IMR-90 (cell line): ENCODE measurements at regions not wholly inside any gene's neighbourhood (a gene's known extent, or its start where the extent isn't known, plus 50 kb on each side); places are given as distances from the start of the nearest gene placed in this dataset.

Source experiments
- ATAC-seq: fragments of 200-7000 bp; cut with Tn5 transposase; 2 replicates; pipeline ENCODE4 v1.9.1; 2020; ENCODE audit warnings: low read depth, mild to moderate bottlenecking, moderate library complexity
- BruUV-seq: library from RNA; stranded (reverse); fragments of 400-500 nt; replicated peaks from 2 replicates; lab custom pipeline; 2021; lab: Mats Ljungman, UMichigan
- CTCF ChIA-PET: fragments of 300-600 bp; formaldehyde crosslinking; extraction: SDS; loops from one replicate; lab custom pipeline; 2021; ENCODE audit warnings: antibody characterized with exemption; lab: Yijun Ruan, JAX
- POLR2A ChIA-PET: fragments of 300-600 bp; sonication (Branson Sonifier 250); formaldehyde crosslinking; loops from one replicate; lab custom pipeline; 2022; ENCODE audit warnings: antibody characterized with exemption; ENCODE audit not compliant: unreplicated experiment; lab: Charles Lee
- DNase-seq: peaks from one replicate; pipeline ENCODE4 v3.0.0; 2013
- H2AFZ ChIP-seq: replicated peaks from 2 replicates; pipeline ENCODE3; 2013; ENCODE audit warnings: low read length, mild to moderate bottlenecking; ENCODE audit not compliant: poor library complexity
- H2AK5ac ChIP-seq: 2 replicates; pipeline ENCODE4 v1.6.1; 2013; ENCODE audit warnings: low read depth, low read length, inconsistent platforms
- H2AK9ac ChIP-seq: replicated peaks from 2 replicates; pipeline ENCODE3; 2013; ENCODE audit warnings: mild to moderate bottlenecking, low read depth, low read length, moderate library complexity; ENCODE audit not compliant: poor library complexity
- H2BK120ac ChIP-seq: 2 replicates; pipeline ENCODE4 v1.6.1; 2013; ENCODE audit warnings: low read depth, low read length, inconsistent platforms
- H2BK15ac ChIP-seq: 3 replicates; pipeline ENCODE4 v1.6.1; 2013; ENCODE audit warnings: low read depth, low read length, inconsistent platforms
- H2BK20ac ChIP-seq: 2 replicates; pipeline ENCODE4 v1.6.1; 2013; ENCODE audit warnings: low read depth, mild to moderate bottlenecking, inconsistent platforms, low read length, moderate library complexity
- H2BK5ac ChIP-seq: 2 replicates; pipeline ENCODE4 v1.6.1; 2013; ENCODE audit warnings: mild to moderate bottlenecking, low read depth, low read length, inconsistent platforms; ENCODE audit not compliant: poor library complexity, severe bottlenecking
- H3K14ac ChIP-seq: replicated peaks from 2 replicates; pipeline ENCODE4 v1.6.1; 2013; ENCODE audit warnings: low read depth, low read length, inconsistent platforms
- H3K18ac ChIP-seq: 2 replicates; pipeline ENCODE4 v1.6.1; 2013; ENCODE audit warnings: low read depth, low read length, control low read depth
- H3K23ac ChIP-seq: 2 replicates; pipeline ENCODE4 v1.6.1; 2013; ENCODE audit warnings: low read depth, low read length, inconsistent platforms
- H3K27ac ChIP-seq: 2 replicates; pipeline ENCODE4 v1.5.1; 2013; ENCODE audit warnings: mild to moderate bottlenecking, control low read depth, low read length; ENCODE audit not compliant: insufficient read depth
- H3K27me3 ChIP-seq: 2 replicates; pipeline ENCODE4 v1.6.1; 2013; ENCODE audit warnings: low read length; ENCODE audit not compliant: control insufficient read depth, insufficient read depth
- H3K36me3 ChIP-seq: 2 replicates; pipeline ENCODE4 v1.6.1; 2013; ENCODE audit warnings: low read length, mixed read lengths; ENCODE audit not compliant: control insufficient read depth, insufficient read depth
- H3K4ac ChIP-seq: 2 replicates; pipeline ENCODE4 v1.6.1; 2013; ENCODE audit warnings: low read depth, low read length, inconsistent platforms
- H3K4me1 ChIP-seq: 2 replicates; pipeline ENCODE4 v1.6.1; 2013; ENCODE audit warnings: low read length, mixed read lengths; ENCODE audit not compliant: control insufficient read depth, insufficient read depth
- H3K4me2 ChIP-seq: 2 replicates; pipeline ENCODE4 v1.6.1; 2013; ENCODE audit warnings: low read depth, mild to moderate bottlenecking, control low read depth, low read length, moderate library complexity
- H3K4me3 ChIP-seq: 2 replicates; pipeline ENCODE4 v1.5.1; 2013; ENCODE audit warnings: low read depth, mild to moderate bottlenecking, control low read depth, low read length, moderate library complexity; ENCODE audit not compliant: insufficient read depth
- H3K56ac ChIP-seq: 2 replicates; pipeline ENCODE4 v1.6.1; 2013; ENCODE audit warnings: low read length, inconsistent platforms; ENCODE audit not compliant: insufficient read depth; ENCODE audit errors: extremely low read depth
- H3K79me1 ChIP-seq, 2 experiments: 2 replicates each; pipeline ENCODE4 v1.6.1; 2013; ENCODE audit warnings: low read length in 2 of 2, inconsistent platforms in 1 of 2, low read depth in 1 of 2
- H3K9ac ChIP-seq: 2 replicates; pipeline ENCODE4 v1.6.1; 2013; ENCODE audit warnings: low read depth, low read length, control low read depth
- H3K9me1 ChIP-seq: 2 replicates; pipeline ENCODE4 v1.6.1; 2013; ENCODE audit warnings: low read length, inconsistent platforms; ENCODE audit not compliant: insufficient read depth
- H3K9me3 ChIP-seq: 2 replicates; pipeline ENCODE4 v1.6.1; 2013; ENCODE audit warnings: low read length; ENCODE audit not compliant: control insufficient read depth, insufficient read depth
- H4K20me1 ChIP-seq: 2 replicates; pipeline ENCODE4 v1.6.1; 2013; ENCODE audit warnings: low read length, inconsistent platforms; ENCODE audit not compliant: insufficient read depth
- H4K5ac ChIP-seq: 2 replicates; pipeline ENCODE4 v1.6.1; 2013; ENCODE audit warnings: mild to moderate bottlenecking, low read depth, low read length, control low read depth
- H4K8ac ChIP-seq, 2 experiments: 2 replicates each; pipeline ENCODE4 v1.6.1; 2013; ENCODE audit warnings: low read depth in 2 of 2, low read length in 2 of 2, control low read depth in 1 of 2, inconsistent platforms in 1 of 2
- H4K91ac ChIP-seq: 2 replicates; pipeline ENCODE4 v1.6.1; 2013; ENCODE audit warnings: low read depth, low read length, inconsistent platforms; ENCODE audit not compliant: insufficient read depth
- BHLHE40 ChIP-seq: fragments of 150-350 bp; IDR thresholded peaks from 2 replicates; pipeline ENCODE4 v1.6.1; 2016; ENCODE audit warnings: mild to moderate bottlenecking, low read depth, low read length
- CHD1 ChIP-seq: IDR thresholded peaks from 2 replicates; pipeline ENCODE4 v1.6.1; 2012; ENCODE audit warnings: low read depth, low read length, improper control_type of control experiment
- MAFK ChIP-seq: IDR thresholded peaks from 2 replicates; pipeline ENCODE4 v1.6.1; 2012; ENCODE audit warnings: low read depth, low read length, improper control_type of control experiment
- NFE2L2 ChIP-seq: fragments of 150-350 bp; IDR thresholded peaks from 2 replicates; pipeline ENCODE4 v1.6.1; 2016; ENCODE audit warnings: low read depth, mild to moderate bottlenecking, low read length
- POLR2A ChIP-seq: IDR thresholded peaks from 2 replicates; pipeline ENCODE4 v1.6.1; 2012; ENCODE audit warnings: mild to moderate bottlenecking, low read depth, low read length
- RFX5 ChIP-seq: IDR thresholded peaks from 2 replicates; pipeline ENCODE4 v1.8.0; 2012; ENCODE audit warnings: low read depth, mild to moderate bottlenecking, low read length, moderate library complexity
- SMC3 ChIP-seq: fragments of 150-350 bp; IDR thresholded peaks from 2 replicates; pipeline ENCODE4 v1.6.1; 2016; ENCODE audit warnings: low read depth, mild to moderate bottlenecking, antibody characterized with exemption, low read length, moderate library complexity
- WGBS, 2 experiments: methylation state at CpG; one replicate each; pipeline versions ENCODE4 v1.1.5 to v1.1.7; 2013; ENCODE audit warnings: missing lambda C conversion rate in 2 of 2; ENCODE audit not compliant: insufficient read length in 1 of 2; ENCODE audit errors: extremely low coverage in 2 of 2; 5-methylcytosine and 5-hydroxymethylcytosine counted together
- dilution Hi-C: fragments of 300-500 bp; cut with HindIII; formaldehyde crosslinking; loops from one replicate; pipeline ENCODE4 v1.14.3; 2018; ENCODE audit warnings: low sequenced_read_pairs; ENCODE audit not compliant: unreplicated experiment
- in situ Hi-C: fragments of 300-500 bp; cut with MboI; formaldehyde crosslinking; loops from 3 replicates; pipeline ENCODE4 v1.14.3; 2019; ENCODE audit warnings: low sequenced_read_pairs, inconsistent platforms, mixed read lengths
- intact Hi-C: fragments of 100-400 bp; cut with micrococcal nuclease; formaldehyde crosslinking; loops from 2 replicates; pipeline ENCODE4 v1.10.0; 2022
- TF ChIP-seq, protein P1 (sequence below): fragments of 150-350 bp; IDR thresholded peaks from 2 replicates; pipeline ENCODE4 v1.6.1; 2017; ENCODE audit warnings: mild to moderate bottlenecking, antibody characterized with exemption, low read length, low read depth
- TF ChIP-seq, protein P2 (sequence below): conservative IDR thresholded peaks from 2 replicates; pipeline ENCODE4 v1.5.1; 2012; ENCODE audit warnings: mild to moderate bottlenecking, low read depth, low read length, improper control_type of control experiment

DNA sequence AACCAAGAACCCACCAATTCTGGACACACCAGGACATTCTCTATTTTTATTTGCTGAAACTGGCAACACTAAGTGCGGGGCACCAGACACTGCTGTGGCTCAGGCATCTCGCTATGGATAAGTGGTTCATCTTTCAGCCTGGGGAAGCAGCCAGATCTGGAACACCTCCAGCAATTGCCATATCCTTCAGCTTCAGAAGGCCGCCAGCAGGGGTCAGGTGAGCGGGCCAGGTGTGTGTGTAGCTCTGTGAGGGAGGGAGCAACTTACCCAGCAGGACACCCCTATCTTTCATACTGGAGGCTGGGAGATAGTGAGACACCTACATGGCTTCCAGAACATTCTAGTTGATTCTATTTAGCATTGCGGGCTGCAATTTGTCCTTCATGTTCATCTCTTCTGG is 57.0 kb upstream of the GBA3 start:
- intact Hi-C loops: no loop called here
- ATAC-seq: no peak

More for the DNA sequence above, 57.0 kb upstream of the GBA3 start:
- Histone ChIP-seq H2BK5ac (no peak overlapping the region), H3K4ac (no peak overlapping the region), H3K56ac (no peak overlapping the region), H3K9me1 (no peaks in the 10 kb centered on the region), H3K27me3 (no peaks in the 10 kb centered on the region), H3K23ac (no peak overlapping the region), H3K4me2 (no peak overlapping the region), H2AK5ac (no peak overlapping the region), H4K5ac (no peak overlapping the region), H2BK15ac (no peak overlapping the region), H3K9ac (no peak overlapping the region), H3K9me3 (no peaks in the 10 kb centered on the region), H2BK20ac (no peak overlapping the region), H3K14ac (no peak overlapping the region), H3K27ac (no peak overlapping the region), H3K79me1 (no peaks in the 10 kb centered on the region), H3K4me3 (no peak overlapping the region), H2BK120ac (no peak overlapping the region), H4K8ac (no peak overlapping the region), H3K18ac (no peak overlapping the region), H4K20me1 (no peaks in the 10 kb centered on the region), H2AFZ (no peak overlapping the region), H2AK9ac (no peak overlapping the region), H4K91ac (no peak overlapping the region), H3K4me1 (no peaks in the 10 kb centered on the region), H3K36me3 (no peaks in the 10 kb centered on the region)
- TF ChIP-seq POLR2A (no peak), BHLHE40 (no peak), SMC3 (no peak), NFE2L2 (no peak), MAFK (no peak), RFX5 (no peak), CHD1 (no peak)
- TF ChIP-seq, protein P1, sequence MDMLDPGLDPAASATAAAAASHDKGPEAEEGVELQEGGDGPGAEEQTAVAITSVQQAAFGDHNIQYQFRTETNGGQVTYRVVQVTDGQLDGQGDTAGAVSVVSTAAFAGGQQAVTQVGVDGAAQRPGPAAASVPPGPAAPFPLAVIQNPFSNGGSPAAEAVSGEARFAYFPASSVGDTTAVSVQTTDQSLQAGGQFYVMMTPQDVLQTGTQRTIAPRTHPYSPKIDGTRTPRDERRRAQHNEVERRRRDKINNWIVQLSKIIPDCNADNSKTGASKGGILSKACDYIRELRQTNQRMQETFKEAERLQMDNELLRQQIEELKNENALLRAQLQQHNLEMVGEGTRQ: no peak
- TF ChIP-seq, protein P2, sequence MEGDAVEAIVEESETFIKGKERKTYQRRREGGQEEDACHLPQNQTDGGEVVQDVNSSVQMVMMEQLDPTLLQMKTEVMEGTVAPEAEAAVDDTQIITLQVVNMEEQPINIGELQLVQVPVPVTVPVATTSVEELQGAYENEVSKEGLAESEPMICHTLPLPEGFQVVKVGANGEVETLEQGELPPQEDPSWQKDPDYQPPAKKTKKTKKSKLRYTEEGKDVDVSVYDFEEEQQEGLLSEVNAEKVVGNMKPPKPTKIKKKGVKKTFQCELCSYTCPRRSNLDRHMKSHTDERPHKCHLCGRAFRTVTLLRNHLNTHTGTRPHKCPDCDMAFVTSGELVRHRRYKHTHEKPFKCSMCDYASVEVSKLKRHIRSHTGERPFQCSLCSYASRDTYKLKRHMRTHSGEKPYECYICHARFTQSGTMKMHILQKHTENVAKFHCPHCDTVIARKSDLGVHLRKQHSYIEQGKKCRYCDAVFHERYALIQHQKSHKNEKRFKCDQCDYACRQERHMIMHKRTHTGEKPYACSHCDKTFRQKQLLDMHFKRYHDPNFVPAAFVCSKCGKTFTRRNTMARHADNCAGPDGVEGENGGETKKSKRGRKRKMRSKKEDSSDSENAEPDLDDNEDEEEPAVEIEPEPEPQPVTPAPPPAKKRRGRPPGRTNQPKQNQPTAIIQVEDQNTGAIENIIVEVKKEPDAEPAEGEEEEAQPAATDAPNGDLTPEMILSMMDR: no peak
- no TSS peak for BruUV-seq
- DNase-seq: no peak
- in situ Hi-C loops (no loop called here), dilution Hi-C loops (no loop called here)
- ChIA-PET POLR2A (no interaction called here), CTCF (no interaction called here)
- 80% methylated on average over 1 of the region's 5 CpGs; no CpG with 5 or more reads in 1 of the 2 experiments for whole genome bisulfite sequencing, 2 experiments
